ENCODE measurements at regions not wholly inside any gene's neighbourhood (a gene's known extent, or its start where the extent isn't known, plus 50 kb on each side); places are given as distances from the start of the nearest gene placed in this dataset.
A peak's percentile ranks its signal among the peaks of the same experiment; 100 is the strongest.

- ATAC-seq (no peak), DNase-seq (no peak)
- no peaks in the 10 kb centered on the region for H3K27me3 Mint-ChIP-seq
- no peak overlapping the region for H3K4me3 Mint-ChIP-seq
- H3K4me1 Mint-ChIP-seq = peaks cover 3% of the 10 kb centered on the region
- H3K27ac Mint-ChIP-seq = no peak overlapping the region
- no peaks in the 10 kb centered on the region for H3K9me3 ChIP-seq (ENCODE audit: control insufficient read depth, low read length, poor library complexity, severe bottlenecking)
- H3K36me3 Mint-ChIP-seq (ENCODE audit: low read depth) = no peaks in the 10 kb centered on the region
These were observed 88.1 kb upstream of the CPSF6 start for GRCh38 chr12:69151254-69151764.

- Mint-ChIP-seq H3K36me3 (ENCODE audit: low read depth) (no peaks in the 10 kb centered on the region), H3K27ac (no peak overlapping the region), H3K27me3 (no peaks in the 10 kb centered on the region), H3K4me1 (peaks cover 3% of the 10 kb centered on the region), H3K4me3 (no peak overlapping the region)
- no peaks in the 10 kb centered on the region for H3K9me3 ChIP-seq (ENCODE audit: control insufficient read depth, low read length, poor library complexity, severe bottlenecking)
- DNase-seq = peak; percentile 59 to 69 (median 60)
- ATAC-seq = peak; percentile 66
These were observed 84.6 kb upstream of the CPSF6 start for GRCh38 chr12:69154585-69155363.

GRCh38 chr12:69157023-69157655 lies 82.2 kb upstream of the CPSF6 start:
- Mint-ChIP-seq H3K27ac (peak overlapping the region; percentile 32), H3K27me3 (no peaks in the 10 kb centered on the region), H3K4me1 (peaks cover 11% of the 10 kb centered on the region), H3K4me3 (peak overlapping the region; percentile 50), H3K36me3 (ENCODE audit: low read depth) (no peaks in the 10 kb centered on the region)
- ATAC-seq (peak; percentile 90), DNase-seq (peak; percentile 75 to 93 (median 76))
- no peaks in the 10 kb centered on the region for H3K9me3 ChIP-seq (ENCODE audit: control insufficient read depth, low read length, poor library complexity, severe bottlenecking)

- H3K9me3 ChIP-seq (ENCODE audit: control insufficient read depth, low read length, poor library complexity, severe bottlenecking) = no peaks in the 10 kb centered on the region
- DNase-seq (peak in 2 of 3 donors; percentile 18 to 19), ATAC-seq (peak; percentile 89)
- Mint-ChIP-seq H3K36me3 (ENCODE audit: low read depth) (no peaks in the 10 kb centered on the region), H3K27ac (peak overlapping the region; percentile 73), H3K27me3 (no peaks in the 10 kb centered on the region), H3K4me1 (peaks cover 8% of the 10 kb centered on the region), H3K4me3 (no peak overlapping the region)
These were observed 77.5 kb upstream of the CPSF6 start for GRCh38 chr12:69161829-69162228.

GRCh38 chr12:69163681-69164362 lies 75.5 kb upstream of the CPSF6 start:
- H3K27me3 Mint-ChIP-seq = no peaks in the 10 kb centered on the region
- DNase-seq = no peak

GRCh38 chr12:69167648-69168165 lies 71.7 kb upstream of the CPSF6 start:
- H3K9me3 ChIP-seq (ENCODE audit: control insufficient read depth, low read length, poor library complexity, severe bottlenecking) = no peaks in the 10 kb centered on the region
- Mint-ChIP-seq H3K36me3 (ENCODE audit: low read depth) (no peaks in the 10 kb centered on the region), H3K4me3 (no peak overlapping the region), H3K27ac (no peak overlapping the region), H3K4me1 (peaks cover 2% of the 10 kb centered on the region), H3K27me3 (no peaks in the 10 kb centered on the region)
- no peak for ATAC-seq
- DNase-seq = no peak

More at GRCh38 chr12:69163681-69164362, 75.5 kb upstream of the CPSF6 start:
- no peak overlapping the region for H3K4me3 Mint-ChIP-seq
- H3K36me3 Mint-ChIP-seq (ENCODE audit: low read depth) = no peaks in the 10 kb centered on the region
- no peaks in the 10 kb centered on the region for H3K9me3 ChIP-seq (ENCODE audit: control insufficient read depth, low read length, poor library complexity, severe bottlenecking)
- no peak overlapping the region for H3K27ac Mint-ChIP-seq
- peaks cover 8% of the 10 kb centered on the region for H3K4me1 Mint-ChIP-seq
- no peak for ATAC-seq

- DNase-seq = no peak
- Mint-ChIP-seq H3K27me3 (no peaks in the 10 kb centered on the region), H3K36me3 (ENCODE audit: low read depth) (no peaks in the 10 kb centered on the region), H3K27ac (no peak overlapping the region), H3K4me1 (peaks cover 2% of the 10 kb centered on the region), H3K4me3 (no peak overlapping the region)
- no peak for ATAC-seq
- H3K9me3 ChIP-seq (ENCODE audit: control insufficient read depth, low read length, poor library complexity, severe bottlenecking) = no peaks in the 10 kb centered on the region
These were observed 71.0 kb upstream of the CPSF6 start for GRCh38 chr12:69168363-69168762.

DNA sequence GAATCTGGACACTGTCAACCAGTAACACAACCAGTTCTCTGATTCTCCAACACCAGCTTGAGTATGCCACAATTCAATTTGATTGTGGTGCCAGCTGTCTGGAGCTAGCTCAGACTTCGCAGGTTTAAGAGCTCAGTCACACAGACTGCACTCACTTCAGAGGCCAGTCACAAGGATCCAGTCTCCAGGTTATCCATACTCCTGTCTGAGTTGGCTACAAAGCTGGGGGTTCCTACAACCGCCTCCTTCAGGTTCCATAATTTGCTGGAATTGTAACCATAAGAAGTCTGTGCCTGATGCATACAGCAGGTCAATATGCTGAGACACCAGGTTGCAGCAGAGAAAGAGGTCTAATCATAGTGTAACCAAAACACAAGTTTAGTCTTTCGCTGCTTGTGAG lies 70.5 kb upstream of the CPSF6 start:
- Mint-ChIP-seq H3K4me3 (no peak overlapping the region), H3K36me3 (ENCODE audit: low read depth) (no peaks in the 10 kb centered on the region), H3K4me1 (peaks cover 2% of the 10 kb centered on the region), H3K27me3 (no peaks in the 10 kb centered on the region), H3K27ac (no peak overlapping the region)
- no peaks in the 10 kb centered on the region for H3K9me3 ChIP-seq (ENCODE audit: control insufficient read depth, low read length, poor library complexity, severe bottlenecking)
- DNase-seq = no peak
- no peak for ATAC-seq

GRCh38 chr12:69170293-69170692 lies 69.1 kb upstream of the CPSF6 start:
- no peaks in the 10 kb centered on the region for H3K27me3 Mint-ChIP-seq
- H3K9me3 ChIP-seq (ENCODE audit: control insufficient read depth, low read length, poor library complexity, severe bottlenecking) = no peaks in the 10 kb centered on the region
- no peak for ATAC-seq
- H3K27ac Mint-ChIP-seq = no peak overlapping the region
- DNase-seq = no peak
- H3K4me3 Mint-ChIP-seq = no peak overlapping the region
- no peaks in the 10 kb centered on the region for H3K36me3 Mint-ChIP-seq (ENCODE audit: low read depth)
- peaks cover 2% of the 10 kb centered on the region for H3K4me1 Mint-ChIP-seq

DNA sequence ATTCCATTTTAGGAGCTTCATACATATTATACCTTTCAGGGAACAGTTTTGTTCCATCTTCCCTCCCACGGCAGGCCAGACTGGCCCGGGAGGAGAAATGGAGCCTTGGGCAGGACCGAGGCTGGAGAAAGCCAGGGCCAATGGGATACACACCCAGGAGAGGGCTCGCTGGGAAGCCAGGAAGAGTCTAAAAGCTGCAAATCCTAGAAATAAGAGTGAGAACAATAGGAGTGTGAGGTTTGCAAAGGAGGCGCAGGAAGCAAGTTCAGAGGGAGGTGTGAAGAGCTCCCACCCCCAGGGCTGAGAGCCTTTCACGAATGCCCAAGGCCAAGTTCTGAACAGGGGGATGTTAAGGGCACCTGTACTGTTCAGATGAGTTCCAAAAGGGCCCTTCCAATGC lies 67.5 kb upstream of the CPSF6 start:
- peak overlapping the region; percentile 19 for H3K27ac Mint-ChIP-seq
- peaks cover 2% of the 10 kb centered on the region for H3K4me1 Mint-ChIP-seq
- no peak overlapping the region for H3K4me3 Mint-ChIP-seq
- no peak for DNase-seq
- no peak for ATAC-seq
- H3K36me3 Mint-ChIP-seq (ENCODE audit: low read depth) = no peaks in the 10 kb centered on the region
- no peaks in the 10 kb centered on the region for H3K9me3 ChIP-seq (ENCODE audit: control insufficient read depth, low read length, poor library complexity, severe bottlenecking)
- H3K27me3 Mint-ChIP-seq = no peaks in the 10 kb centered on the region

DNA sequence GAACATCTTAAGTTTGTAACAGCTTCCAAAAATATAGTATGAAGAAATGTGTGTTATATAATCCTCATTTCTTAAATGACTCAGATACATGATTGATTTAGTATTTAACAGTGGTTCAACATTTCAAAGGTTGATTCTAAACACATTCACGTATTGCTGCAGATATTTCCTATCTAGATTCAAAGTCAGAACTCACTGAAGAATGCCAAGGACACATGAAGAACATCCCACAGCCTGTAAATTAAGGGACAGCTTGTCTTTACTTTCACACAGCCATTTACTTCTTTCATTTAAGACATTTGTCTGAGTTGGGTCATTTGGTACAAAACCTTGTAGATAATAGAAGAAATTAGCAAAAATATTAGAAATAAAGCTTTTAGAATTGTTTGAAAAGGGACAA lies 66.9 kb upstream of the CPSF6 start:
- H3K4me1 Mint-ChIP-seq = peaks cover 2% of the 10 kb centered on the region
- no peak overlapping the region for H3K27ac Mint-ChIP-seq
- H3K4me3 Mint-ChIP-seq = no peak overlapping the region
- H3K27me3 Mint-ChIP-seq = no peaks in the 10 kb centered on the region
- no peaks in the 10 kb centered on the region for H3K36me3 Mint-ChIP-seq (ENCODE audit: low read depth)
- DNase-seq (no peak), ATAC-seq (no peak)
- H3K9me3 ChIP-seq (ENCODE audit: control insufficient read depth, low read length, poor library complexity, severe bottlenecking) = no peaks in the 10 kb centered on the region

DNA sequence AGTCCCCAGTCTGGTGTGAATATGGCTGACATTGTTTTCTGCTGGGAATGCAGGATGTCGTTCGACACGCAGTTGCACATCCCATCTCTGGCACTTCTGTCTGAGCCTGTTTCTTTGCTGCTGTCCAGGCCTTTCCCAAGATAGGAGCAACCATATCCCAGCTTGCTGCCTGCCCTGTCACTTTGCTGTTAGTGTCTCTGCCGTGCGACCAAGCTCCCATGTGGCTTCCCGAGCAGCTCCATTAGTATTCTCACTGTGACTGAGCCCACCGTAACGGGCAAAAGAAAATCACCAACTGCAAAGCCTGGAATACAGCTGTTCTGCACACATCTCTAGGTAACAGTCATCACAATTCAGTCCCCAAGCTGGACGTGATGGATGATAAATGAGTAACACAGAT lies 66.0 kb upstream of the CPSF6 start:
- Mint-ChIP-seq H3K4me3 (no peak overlapping the region), H3K27me3 (peaks cover 2% of the 10 kb centered on the region), H3K36me3 (ENCODE audit: low read depth) (no peaks in the 10 kb centered on the region), H3K27ac (no peak overlapping the region), H3K4me1 (peaks cover 2% of the 10 kb centered on the region)
- no peaks in the 10 kb centered on the region for H3K9me3 ChIP-seq (ENCODE audit: control insufficient read depth, low read length, poor library complexity, severe bottlenecking)
- DNase-seq (no peak), ATAC-seq (no peak)

DNA sequence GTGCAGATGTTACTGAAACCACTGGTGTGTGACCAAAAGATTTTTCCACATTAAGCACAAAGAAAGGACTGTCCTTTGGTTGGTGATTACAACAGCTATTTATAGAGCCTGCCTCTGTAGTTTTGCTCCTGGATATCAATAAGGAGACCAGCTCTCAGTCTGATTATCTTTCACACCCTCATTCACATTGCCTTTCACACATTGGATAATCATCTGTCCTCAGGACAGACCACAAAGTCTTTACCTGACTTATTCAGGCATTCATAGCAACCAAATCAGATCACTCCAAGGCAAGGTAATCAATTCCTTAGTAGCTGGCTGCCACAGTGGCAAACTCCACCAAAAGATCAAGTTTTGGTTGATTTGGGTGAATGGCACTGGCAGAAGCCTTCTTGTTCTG lies 59.6 kb upstream of the CPSF6 start:
- peaks cover 3% of the 10 kb centered on the region for H3K36me3 Mint-ChIP-seq (ENCODE audit: low read depth)
- ATAC-seq = no peak

More for the DNA sequence above, 59.6 kb upstream of the CPSF6 start:
- no peak overlapping the region for H3K4me3 Mint-ChIP-seq
- peaks cover 34% of the 10 kb centered on the region for H3K27me3 Mint-ChIP-seq
- no peaks in the 10 kb centered on the region for H3K4me1 Mint-ChIP-seq
- H3K9me3 ChIP-seq (ENCODE audit: control insufficient read depth, low read length, poor library complexity, severe bottlenecking) = no peaks in the 10 kb centered on the region
- H3K27ac Mint-ChIP-seq = no peak overlapping the region
- no peak for DNase-seq
